ENCODE measurements at regions not wholly inside any gene's neighbourhood (a gene's known extent, or its start where the extent isn't known, plus 50 kb on each side); places are given as distances from the start of the nearest gene placed in this dataset.

DNA sequence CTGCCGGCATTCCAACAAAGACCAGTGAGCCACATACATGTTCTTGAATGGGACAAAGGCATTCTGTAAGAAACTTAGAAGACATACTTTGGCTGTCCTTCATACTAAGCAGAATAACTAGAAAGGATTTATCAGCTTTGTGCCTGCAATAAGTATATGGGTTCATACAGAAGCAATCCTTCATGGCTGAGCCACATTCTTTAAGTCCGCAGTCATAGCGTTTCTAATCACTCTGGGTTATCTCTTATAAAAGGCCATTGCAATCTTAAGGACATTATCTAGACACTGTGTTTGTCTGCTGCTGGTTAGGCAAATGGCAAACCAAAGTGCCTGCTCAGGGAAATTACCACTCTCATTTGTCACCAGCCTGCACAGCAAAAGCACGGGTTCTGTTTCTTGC is 488.4 kb downstream of the ACTR3B start:
- TF ChIP-seq EGR1 (IDR thresholded peaks at IDR 0.05; ENCODE audit: low read depth in 2 of 2) (no peak), GABPA (IDR thresholded peaks at IDR 0.05 in 1 of 2, conservative IDR thresholded peaks at IDR 0.05 in 1 of 2) (no peak), RXRA (IDR thresholded peaks at IDR 0.05) (no peak), TAF1 (conservative IDR thresholded peaks at IDR 0.05) (no peak), SP1 (IDR thresholded peaks at IDR 0.05) (no peak), JUND (IDR thresholded peaks at IDR 0.05) (no peak), YY1 (IDR thresholded peaks at IDR 0.05) (no peak)
- TF ChIP-seq, protein P1, sequence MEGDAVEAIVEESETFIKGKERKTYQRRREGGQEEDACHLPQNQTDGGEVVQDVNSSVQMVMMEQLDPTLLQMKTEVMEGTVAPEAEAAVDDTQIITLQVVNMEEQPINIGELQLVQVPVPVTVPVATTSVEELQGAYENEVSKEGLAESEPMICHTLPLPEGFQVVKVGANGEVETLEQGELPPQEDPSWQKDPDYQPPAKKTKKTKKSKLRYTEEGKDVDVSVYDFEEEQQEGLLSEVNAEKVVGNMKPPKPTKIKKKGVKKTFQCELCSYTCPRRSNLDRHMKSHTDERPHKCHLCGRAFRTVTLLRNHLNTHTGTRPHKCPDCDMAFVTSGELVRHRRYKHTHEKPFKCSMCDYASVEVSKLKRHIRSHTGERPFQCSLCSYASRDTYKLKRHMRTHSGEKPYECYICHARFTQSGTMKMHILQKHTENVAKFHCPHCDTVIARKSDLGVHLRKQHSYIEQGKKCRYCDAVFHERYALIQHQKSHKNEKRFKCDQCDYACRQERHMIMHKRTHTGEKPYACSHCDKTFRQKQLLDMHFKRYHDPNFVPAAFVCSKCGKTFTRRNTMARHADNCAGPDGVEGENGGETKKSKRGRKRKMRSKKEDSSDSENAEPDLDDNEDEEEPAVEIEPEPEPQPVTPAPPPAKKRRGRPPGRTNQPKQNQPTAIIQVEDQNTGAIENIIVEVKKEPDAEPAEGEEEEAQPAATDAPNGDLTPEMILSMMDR (IDR thresholded peaks at IDR 0.05; ENCODE audit: low read depth, low read length, missing input control), result no peak
- TF ChIP-seq, protein P2, sequence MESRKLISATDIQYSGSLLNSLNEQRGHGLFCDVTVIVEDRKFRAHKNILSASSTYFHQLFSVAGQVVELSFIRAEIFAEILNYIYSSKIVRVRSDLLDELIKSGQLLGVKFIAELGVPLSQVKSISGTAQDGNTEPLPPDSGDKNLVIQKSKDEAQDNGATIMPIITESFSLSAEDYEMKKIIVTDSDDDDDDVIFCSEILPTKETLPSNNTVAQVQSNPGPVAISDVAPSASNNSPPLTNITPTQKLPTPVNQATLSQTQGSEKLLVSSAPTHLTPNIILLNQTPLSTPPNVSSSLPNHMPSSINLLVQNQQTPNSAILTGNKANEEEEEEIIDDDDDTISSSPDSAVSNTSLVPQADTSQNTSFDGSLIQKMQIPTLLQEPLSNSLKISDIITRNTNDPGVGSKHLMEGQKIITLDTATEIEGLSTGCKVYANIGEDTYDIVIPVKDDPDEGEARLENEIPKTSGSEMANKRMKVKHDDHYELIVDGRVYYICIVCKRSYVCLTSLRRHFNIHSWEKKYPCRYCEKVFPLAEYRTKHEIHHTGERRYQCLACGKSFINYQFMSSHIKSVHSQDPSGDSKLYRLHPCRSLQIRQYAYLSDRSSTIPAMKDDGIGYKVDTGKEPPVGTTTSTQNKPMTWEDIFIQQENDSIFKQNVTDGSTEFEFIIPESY (IDR thresholded peaks at IDR 0.05), result no peak
- TF ChIP-seq, protein P3, sequence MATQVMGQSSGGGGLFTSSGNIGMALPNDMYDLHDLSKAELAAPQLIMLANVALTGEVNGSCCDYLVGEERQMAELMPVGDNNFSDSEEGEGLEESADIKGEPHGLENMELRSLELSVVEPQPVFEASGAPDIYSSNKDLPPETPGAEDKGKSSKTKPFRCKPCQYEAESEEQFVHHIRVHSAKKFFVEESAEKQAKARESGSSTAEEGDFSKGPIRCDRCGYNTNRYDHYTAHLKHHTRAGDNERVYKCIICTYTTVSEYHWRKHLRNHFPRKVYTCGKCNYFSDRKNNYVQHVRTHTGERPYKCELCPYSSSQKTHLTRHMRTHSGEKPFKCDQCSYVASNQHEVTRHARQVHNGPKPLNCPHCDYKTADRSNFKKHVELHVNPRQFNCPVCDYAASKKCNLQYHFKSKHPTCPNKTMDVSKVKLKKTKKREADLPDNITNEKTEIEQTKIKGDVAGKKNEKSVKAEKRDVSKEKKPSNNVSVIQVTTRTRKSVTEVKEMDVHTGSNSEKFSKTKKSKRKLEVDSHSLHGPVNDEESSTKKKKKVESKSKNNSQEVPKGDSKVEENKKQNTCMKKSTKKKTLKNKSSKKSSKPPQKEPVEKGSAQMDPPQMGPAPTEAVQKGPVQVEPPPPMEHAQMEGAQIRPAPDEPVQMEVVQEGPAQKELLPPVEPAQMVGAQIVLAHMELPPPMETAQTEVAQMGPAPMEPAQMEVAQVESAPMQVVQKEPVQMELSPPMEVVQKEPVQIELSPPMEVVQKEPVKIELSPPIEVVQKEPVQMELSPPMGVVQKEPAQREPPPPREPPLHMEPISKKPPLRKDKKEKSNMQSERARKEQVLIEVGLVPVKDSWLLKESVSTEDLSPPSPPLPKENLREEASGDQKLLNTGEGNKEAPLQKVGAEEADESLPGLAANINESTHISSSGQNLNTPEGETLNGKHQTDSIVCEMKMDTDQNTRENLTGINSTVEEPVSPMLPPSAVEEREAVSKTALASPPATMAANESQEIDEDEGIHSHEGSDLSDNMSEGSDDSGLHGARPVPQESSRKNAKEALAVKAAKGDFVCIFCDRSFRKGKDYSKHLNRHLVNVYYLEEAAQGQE (IDR thresholded peaks at IDR 0.05), result no peak

Data from liver (tissue), 3 donors.